HG03565 (cell line): ENCODE measurements at regions not wholly inside any gene's neighbourhood (a gene's known extent, or its start where the extent isn't known, plus 50 kb on each side); places are given as distances from the start of the nearest gene placed in this dataset.

ENCODE experiments used
- ATAC-seq: cut with Tn5 transposase; IDR thresholded peaks from one replicate; pipeline ENCODE4 v1.9.1; 2021; ENCODE audit warnings: mild to moderate bottlenecking, moderate library complexity; ENCODE audit not compliant: unreplicated experiment

DNA sequence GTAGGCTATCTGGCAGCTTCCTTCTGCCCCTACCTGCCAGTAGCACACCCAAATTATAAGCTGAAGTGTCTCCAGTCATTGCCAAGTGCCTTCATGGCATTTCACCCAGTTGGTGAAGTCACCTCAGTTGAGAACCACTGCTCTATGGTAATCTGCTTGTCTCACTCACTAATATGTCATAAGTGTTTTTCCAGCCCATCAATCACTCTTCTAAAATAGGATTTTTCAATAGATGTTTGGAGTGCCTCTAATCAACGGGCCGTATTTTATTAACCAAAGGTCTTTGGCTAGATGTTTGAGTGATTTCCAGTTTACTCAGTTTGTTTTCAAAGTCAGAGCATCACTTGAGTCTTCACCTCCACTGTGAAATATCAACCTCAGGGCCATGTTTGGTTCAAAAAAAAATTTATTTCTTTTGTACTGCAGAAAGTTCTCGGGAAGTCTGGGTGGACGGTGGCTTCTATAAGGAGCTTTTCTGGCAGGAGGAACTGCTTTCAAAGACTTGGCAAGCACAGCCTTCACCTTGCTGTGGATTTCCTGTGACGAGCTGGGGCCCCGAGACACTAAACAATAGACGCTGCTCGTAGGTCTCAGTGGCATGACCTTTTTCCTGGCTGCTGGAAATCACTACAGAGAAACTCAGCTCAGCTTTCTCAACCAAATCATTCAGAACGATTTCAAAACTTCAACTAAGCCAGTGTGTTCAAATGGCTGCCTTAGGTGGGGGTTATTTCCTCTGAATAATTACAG lies 95.2 kb upstream of the FOXF1 start:
- no peak for ATAC-seq

DNA sequence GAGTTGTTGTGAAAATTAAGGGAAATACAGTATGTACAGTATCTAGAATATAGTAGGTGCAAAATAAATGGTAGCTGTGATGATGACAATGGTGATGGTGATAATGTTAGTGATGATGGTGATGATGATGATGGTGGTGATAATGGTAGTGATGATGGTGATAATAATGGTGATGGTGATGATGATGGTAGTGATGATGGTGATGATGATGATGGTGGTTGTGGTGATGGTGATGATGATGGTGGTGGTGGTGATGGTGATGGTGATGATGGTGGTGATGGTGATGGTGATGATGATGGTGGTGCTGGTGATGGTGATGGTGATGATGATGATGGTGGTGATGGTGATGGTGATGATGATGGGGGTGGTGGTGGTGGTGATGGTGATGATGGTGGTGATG lies 91.3 kb upstream of the FOXF1 start:
- ATAC-seq, result no peak

DNA sequence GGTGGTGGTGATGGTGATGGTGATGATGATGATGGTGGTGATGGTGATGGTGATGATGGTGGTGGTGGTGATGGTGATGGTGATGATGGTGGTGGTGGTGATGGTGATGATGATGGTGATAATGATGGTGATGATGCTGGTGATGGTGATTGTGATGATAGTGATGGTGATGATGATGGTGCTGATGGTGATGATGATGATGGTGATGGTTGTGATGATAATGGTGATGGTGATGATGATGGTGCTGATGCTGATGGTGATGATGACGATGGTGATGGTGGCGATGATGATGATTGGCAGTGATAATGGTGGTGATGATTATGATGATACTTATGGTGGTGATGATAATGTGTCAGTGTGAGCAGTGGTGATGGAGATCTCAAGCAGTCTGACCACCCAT lies 90.8 kb upstream of the FOXF1 start:
- ATAC-seq, result no peak

DNA sequence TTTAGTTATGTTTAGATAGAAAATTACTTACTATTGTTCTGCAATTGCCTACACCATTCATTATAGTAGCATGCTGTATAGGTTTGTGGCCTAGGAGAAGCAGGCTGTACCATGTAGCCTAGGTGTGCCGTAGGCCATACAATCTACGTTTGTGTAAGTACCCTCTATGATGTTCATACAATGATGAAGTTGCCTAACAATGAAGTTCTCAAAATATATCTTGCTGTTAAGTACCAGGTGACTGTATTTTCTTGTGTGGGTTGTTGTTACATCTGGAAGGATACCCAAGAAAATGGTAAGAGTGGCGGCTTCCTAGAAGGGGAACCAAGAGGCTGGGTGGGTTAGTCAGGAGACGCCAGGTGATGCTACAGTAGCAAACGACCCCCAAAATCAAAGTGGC lies 88.3 kb upstream of the FOXF1 start:
- ATAC-seq, result no peak

DNA sequence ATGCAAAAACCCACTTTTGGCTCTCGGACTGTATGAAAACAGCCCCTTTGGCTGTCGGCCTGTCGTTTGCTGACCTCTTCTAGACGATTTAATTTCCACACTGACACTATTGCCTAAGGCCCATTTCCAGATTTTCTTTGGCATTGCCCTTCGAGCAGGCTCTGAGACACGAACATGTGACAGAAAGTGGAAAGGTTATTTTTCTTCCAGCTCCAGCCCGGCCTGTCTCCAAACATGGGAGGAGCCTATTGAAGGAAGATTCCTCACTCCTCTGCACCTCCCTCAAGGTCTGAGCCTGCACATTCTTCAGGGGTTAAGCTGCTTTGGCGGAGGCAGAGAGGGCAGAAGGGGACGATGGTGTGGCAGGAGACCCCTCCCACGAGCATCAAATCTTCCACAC lies 85.9 kb upstream of the FOXF1 start:
- ATAC-seq, result no peak

DNA sequence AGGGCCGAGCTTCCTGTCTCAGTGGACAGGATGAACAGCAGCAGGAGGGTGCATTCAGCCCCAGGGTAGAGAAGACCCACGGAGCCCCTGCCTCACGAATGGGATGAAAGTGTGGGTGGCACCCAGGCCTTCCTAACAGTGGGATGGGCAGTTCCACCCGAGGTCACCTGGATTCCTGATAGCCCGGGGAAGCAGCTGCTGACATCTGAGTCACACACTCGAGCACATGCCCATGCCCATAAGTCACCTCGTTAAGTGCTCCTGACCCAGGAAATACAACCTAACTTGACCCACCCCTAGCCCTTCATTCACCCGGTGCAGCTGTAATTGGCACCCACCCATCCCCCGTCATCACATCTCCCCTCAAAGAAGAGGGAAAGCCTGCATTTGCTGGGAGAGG lies 85.3 kb upstream of the FOXF1 start:
- no peak for ATAC-seq

DNA sequence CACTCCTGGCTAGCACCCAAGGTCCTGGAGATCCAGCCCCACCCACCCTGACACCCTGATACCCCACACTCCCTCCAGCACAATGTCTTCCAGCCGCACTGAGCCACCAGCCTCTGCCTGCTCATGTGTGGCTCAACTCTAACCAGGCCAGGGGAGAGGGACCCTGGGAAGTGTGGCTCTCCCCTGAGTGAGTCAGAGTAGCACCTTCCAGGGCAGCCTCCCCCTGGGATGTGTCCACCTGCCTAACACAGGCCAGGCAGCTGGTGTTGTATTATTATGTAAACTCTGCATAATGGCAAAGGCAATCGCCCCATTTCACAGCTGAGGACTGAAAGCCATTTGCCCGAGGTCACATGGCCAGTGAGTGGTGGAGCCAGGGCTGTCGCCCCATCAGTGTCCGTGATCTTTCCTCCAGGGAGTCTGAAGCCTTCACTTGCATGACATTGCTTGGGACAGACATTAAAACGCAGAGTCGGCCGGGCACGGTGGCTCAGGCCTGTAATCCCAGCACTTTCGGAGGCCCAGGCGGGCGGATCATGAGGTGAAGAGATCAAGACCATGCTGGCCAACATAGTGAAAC lies 84.2 kb upstream of the FOXF1 start:
- ATAC-seq, result no peak

DNA sequence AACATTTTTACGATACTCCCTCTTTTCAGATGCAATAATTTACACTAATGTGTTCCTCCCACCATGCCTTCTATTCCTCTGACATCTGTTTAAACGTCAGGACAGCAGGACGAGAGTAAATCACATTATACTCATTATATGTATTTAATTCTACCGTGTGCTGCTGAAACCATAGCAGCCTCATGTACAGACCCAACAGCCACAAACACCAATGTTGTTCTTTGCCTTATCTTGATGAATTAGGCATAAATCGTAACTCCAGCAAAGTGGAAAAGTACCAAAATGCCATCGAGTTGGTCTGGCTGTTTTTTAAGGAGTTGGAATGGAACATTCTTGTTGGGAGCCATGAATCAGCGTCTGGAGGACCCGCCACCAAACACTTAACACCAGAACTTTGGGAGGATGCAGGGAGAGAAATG lies 82.9 kb upstream of the FOXF1 start:
- ATAC-seq, result no peak

DNA sequence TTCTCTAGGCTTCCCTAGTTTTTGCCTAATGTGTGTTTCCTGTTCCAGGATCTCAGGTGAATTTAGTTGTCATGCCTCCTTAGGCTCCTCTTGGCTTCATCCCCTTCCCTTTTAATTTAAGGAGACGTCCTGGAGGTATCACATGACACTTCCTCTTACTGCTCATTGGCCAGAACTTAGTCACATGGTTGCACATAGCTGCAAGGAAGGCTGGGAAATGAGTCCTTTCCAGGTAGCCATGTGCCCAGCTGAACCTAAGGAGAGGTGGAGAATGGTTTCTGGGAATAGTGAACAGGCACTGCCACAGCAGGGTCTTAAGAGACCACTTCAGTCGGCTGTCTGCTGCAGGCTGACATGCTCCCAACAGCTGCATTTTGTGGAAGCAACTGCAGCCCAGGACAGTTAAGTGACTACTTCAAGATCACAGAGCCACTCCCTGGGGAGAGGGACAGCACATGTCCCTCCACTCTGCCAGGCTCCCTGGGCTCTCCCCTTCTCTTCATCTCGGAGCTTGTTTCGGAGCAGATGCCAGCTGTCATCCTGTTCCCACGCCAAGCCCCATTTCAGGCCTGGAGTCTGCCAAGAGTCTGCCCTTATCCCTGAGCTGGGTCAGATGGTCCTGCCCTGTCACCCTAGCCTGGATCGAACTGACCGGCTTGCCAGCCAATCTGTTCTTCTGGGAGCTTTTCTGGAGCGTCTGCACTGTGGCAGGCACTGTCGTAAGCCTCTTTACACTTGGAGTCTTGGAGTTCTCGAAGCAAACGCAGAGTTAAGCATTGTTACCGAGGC lies 81.4 kb upstream of the FOXF1 start:
- no peak for ATAC-seq

DNA sequence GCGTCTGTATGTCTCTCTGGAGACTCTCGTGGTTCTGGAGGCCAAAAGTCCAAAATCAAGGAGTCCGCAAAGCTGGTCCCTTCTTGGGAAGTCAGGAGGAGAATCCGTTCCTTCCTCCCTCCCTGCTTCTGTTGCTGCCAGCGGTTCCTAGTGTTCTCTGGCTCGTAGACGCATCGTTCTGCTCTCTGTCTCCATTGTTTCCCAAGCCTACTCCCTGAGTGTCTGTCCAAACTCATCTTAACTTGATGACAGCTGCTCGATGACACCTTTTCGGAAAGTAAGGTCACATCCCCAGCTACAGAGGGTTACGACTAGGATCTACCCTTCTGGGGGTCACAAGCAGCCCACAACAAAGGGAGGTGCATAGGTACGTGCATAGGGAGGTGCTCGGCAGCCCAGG lies 80.7 kb upstream of the FOXF1 start:
- ATAC-seq, result no peak

DNA sequence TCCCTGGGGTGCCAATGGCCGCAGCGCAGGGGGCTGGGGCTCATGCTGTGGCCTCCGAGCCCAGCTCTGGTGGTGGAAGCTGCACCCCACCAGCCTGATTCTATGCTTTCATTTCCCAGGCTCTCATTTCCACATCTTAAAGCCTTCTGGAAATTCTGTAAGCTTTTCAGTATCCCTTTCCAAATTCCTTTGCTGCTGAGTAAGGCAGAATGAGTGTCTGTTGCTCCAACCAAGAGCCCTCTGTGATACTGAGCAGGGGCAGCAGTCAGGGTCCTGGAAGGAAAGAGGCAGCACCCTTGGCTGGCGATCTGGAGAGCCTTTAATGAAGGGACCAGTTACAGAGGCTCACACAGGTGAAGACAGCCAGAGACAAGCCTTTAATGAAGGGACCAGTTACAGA lies 79.5 kb upstream of the FOXF1 start:
- no peak for ATAC-seq

DNA sequence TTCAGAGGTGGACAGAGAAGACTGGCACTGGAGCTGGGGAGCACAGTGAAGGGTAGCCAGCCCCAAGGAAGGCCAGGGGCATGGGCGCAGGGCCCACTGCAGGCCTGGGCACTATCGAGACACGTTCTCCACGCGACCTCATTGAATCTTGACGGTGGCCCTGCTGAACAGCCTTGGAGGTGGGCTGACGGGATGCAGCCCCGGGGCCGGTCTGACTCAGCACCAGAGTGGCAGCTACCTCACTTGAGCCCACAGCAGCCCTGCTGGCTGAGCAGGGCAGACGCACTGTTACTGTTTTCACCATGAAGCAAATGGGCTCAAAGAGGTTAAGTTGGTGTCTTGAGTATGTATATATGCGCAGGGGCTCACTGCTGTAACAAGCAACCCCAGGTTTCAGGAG lies 78.8 kb upstream of the FOXF1 start:
- no peak for ATAC-seq

DNA sequence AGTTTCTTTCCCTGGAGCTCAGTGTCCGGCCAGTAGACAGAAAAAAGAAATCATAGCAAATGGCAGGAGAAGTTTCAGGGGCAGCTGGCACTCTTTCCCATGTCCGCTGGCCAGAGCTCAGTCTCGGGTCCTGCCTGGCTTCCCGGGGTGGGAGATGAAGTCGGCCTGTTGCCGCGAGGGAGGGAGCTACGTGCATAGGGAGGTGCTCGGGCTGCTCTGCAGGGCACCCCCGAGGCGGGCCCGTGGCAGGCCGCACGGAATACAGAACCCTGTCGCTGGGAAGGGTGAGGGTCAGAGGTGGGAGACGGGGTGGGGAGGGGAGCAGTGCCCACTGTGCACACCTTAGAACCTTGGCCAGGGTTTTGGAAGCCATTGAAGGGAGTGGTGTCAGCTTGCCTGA lies 78.3 kb upstream of the FOXF1 start:
- no peak for ATAC-seq

DNA sequence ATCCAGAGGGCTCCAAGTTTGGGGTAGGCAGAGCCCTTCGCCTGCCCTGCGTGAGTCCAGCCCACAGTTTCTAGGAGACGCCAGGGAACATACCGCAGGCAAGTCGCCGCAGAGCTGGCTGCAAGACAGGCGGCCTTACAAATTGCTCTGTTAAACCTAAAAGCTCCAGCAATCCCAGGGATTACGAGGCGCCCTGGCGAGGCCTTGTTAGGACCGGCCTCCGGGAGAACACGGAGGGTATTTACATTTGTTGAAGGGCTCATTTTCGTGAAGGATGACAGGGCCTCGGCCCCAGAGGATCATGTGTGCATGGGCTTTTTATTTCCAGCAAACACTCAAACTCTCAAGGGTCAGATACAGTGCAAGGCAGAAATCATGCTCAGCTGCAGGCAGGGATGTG lies 77.6 kb upstream of the FOXF1 start:
- ATAC-seq, result no peak

DNA sequence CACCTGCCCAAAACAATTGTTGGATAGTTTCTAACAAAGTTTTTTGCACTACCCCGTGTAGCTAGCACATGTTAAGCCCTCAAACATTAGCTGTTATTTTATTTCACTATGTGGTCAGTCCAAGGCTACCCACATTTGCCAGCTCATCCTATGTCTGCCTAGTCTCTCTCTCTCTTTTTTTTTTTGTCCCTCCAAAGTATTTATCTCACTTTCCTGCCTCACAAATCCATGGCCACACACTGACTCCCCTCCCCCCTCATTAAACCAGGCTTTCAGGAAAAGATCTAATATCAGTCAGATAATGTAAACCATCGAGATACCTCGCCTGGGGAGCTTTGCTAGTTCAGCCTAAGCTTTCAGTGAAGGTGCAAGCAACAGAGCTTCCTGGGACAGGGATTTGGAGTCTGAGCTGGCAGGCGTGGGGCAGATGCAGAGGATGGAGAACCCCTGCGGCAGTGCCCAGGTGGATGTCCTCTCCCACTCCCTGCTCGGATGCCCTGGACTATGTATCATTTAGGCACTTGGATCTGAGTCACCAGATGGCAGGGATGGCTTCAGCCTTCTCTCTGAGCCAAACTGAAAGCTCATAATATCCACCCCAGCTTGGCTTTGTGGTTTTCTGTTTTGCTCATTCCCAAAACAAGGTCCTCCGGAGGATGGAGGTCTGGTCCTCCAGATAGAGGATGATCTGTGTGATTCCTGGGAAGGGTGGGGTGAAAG lies 73.7 kb upstream of the FOXF1 start:
- no peak for ATAC-seq

DNA sequence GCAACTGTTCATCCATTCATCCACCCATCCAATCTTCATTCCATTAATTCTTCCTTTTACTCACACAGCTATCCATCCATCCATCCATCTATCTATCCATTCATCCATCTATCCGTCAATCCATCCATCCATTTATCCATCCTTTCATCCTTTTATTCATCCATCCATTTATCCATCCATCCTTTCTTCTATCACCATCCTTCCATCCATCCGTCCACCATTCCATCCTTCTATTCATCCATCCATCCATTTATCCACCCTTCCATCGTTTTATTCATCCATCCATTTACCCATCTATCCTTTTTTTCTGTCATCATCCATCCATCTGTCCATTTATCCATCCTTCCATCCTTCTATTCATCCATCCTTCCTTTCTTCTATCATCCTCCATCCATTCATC lies 73.0 kb upstream of the FOXF1 start:
- no peak for ATAC-seq

DNA sequence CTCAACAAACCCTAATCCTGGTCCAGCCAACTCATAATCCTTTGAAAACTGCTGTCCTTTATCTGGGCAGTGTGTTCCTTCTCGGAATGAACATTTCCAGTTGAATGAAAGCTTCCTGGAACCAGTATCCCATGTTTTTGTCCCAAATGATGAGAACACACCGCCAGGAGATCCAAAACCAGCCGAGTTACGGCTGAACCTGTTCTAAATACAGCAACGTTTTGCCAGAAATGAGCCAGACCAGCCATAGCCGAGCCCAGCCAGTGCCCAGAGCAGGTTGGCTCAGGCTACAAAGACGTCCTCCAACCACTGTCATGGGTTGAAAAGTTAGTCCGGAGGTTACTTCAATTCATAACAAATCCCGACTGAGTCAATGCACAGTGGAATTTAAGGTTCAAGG lies 67.6 kb upstream of the FOXF1 start:
- ATAC-seq, result no peak

DNA sequence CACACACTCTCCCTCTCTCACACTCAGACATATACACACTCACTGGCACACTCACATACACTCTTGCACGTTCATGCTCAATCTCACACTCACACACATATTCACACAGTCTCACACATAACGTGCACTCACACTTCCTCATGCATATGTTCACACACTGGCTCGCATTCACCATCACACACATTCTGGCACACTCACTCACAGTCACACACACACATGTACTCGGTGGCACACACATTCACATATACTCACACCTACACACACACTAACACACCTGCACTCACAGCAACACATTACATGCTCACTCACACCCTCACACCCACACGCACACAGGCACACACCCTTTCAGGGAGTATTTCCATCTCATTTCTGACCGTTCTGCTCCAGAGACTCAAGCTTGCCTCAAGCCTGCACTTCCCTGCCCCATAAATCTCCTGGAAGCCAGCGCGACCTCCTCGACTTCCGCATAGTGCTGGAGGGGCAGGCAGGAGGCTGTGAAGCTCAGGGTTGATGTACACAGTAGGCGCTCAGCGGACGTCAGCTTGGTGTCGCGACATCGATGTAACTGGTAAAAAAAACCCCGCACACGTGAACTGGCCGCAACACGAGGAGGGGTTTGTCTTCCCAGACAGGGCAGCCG lies 66.7 kb upstream of the FOXF1 start:
- no peak for ATAC-seq

DNA sequence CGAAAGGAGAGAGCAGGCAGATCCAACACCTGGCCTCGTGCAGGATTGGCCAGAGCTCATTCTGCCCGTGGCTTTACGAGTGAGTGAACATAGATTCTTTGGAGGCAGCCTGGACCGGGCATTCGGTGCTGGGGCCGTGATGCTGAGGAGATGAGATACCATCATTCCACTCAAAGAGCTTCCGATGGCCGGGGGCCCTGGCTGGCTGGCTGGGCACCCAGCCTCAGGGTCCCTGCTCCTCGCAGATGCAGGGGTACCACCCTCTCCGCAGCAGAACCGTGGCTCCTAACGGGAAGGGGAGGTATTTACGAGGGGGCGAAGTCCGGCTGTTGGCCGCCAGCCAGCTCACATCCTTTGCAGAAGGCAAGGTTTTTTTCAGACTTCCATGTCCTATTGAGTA lies 66.1 kb upstream of the FOXF1 start:
- no peak for ATAC-seq

DNA sequence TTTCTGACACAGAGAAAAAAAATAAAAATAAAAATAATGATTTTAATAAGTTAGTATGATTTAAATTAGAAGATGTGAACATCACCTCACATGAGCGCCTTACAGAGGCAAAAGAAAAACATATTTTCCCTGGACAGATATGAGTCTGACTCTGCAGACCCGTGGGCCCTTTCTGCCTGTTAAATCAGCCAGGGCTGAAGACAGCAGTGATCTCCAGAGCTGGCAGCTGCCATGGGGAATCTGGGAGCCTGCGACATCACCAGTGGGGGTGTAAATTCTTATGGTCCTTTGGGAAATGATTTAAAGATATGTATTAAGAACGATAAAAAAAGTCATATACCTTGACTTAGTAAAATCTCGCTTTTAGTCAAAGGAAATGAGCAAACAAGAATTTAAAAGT lies 65.7 kb upstream of the FOXF1 start:
- ATAC-seq, result no peak

DNA sequence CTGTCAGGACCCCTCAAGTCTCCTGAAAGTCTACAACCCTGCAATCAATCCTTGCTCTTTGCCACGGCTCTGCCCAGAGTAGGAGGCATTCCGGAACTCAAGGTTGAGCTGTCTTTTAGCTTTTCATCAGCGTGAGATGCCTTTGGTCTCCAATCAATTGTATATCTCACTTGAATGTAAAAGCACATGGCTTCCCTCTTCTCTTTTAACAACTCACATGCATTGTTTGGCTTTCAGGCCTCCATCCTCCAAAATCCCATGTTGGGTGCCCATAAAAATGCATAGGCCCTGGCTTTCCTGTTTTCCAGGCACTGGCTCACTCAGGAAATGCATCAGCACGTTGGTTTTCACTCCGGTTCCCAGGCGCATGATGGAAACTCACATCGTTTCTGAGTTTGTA lies 64.0 kb upstream of the FOXF1 start:
- no peak for ATAC-seq
